HEK293 (cell line): ENCODE measurements at regions not wholly inside any gene's neighbourhood (a gene's known extent, or its start where the extent isn't known, plus 50 kb on each side); places are given as distances from the start of the nearest gene placed in this dataset.

ENCODE experiments used
- CTCF ChIA-PET: fragments of 350-600 bp; formaldehyde crosslinking; extraction: SDS; loops from one replicate; lab custom pipeline; 2021; ENCODE audit warnings: antibody characterized with exemption; lab: Yijun Ruan, JAX
- POLR2A ChIA-PET: fragments of 300-600 bp; formaldehyde crosslinking; extraction: SDS; loops from one replicate; lab custom pipeline; 2020; ENCODE audit warnings: antibody characterized with exemption, inconsistent platforms; lab: Yijun Ruan, JAX
- H3K27ac ChIP-seq: fragments of 200-500 bp; sonication (Bioruptor generic); 2 replicates; pipeline ENCODE4 v1.5.1; 2014; ENCODE audit warnings: low read depth, low read length, control low read depth, inconsistent platforms; ENCODE audit errors: extremely low read depth
- H3K36me3 ChIP-seq, 2 experiments: fragments of 200-500 bp in 1 of 2; sonication (Bioruptor generic) in 1 of 2; 1 replicate in 1 of 2; 2 replicates in 1 of 2; pipeline ENCODE4 v1.5.1; 2014 to 2017; ENCODE audit warnings: inconsistent platforms in 2 of 2, low read length in 2 of 2; ENCODE audit not compliant: control insufficient read depth in 2 of 2, insufficient read depth in 1 of 2
- H3K4me1 ChIP-seq: fragments of 200-500 bp; sonication (Bioruptor generic); 2 replicates; pipeline ENCODE4 v1.5.1; 2014; ENCODE audit warnings: mild to moderate bottlenecking, low read length, inconsistent platforms; ENCODE audit not compliant: control insufficient read depth, insufficient read depth
- H3K4me3 ChIP-seq: 2 replicates; pipeline ENCODE4 v1.5.1; 2011; ENCODE audit warnings: low read depth, mild to moderate bottlenecking, control low read depth, low read length, moderate library complexity
- H3K9me3 ChIP-seq: fragments of 200-500 bp; sonication (Bioruptor generic); 2 replicates; pipeline ENCODE4 v1.5.1; 2014; ENCODE audit warnings: low read depth, low read length, inconsistent platforms; ENCODE audit not compliant: control insufficient read depth, insufficient read depth
- BCL11A ChIP-seq: fragments of 450-650 bp; formaldehyde crosslinking; IDR thresholded peaks from 2 replicates; pipeline ENCODE4 v1.5.1; 2016; ENCODE audit warnings: low read depth, missing biosample characterization, missing genetic modification characterization
- BCL11B ChIP-seq: fragments of 450-650 bp; formaldehyde crosslinking; IDR thresholded peaks from 2 replicates; pipeline ENCODE4 v1.5.1; 2016; ENCODE audit warnings: low read depth, missing biosample characterization, missing genetic modification characterization
- GFI1B ChIP-seq: fragments of 450-650 bp; formaldehyde crosslinking; IDR thresholded peaks from 2 replicates; pipeline ENCODE4 v1.5.1; 2016; ENCODE audit warnings: missing biosample characterization, missing genetic modification characterization
- HOXD13 ChIP-seq: sonication (generic); formaldehyde crosslinking; IDR thresholded peaks from 2 replicates; pipeline ENCODE4 v1.8.0; 2022; ENCODE audit warnings: missing genetic modification reagents, borderline replicate concordance
- KLF8 ChIP-seq: fragments of 450-650 bp; formaldehyde crosslinking; IDR thresholded peaks from 2 replicates; pipeline ENCODE4 v1.5.1; 2016; ENCODE audit warnings: missing biosample characterization, missing genetic modification characterization
- KLF9 ChIP-seq: fragments of 450-650 bp; formaldehyde crosslinking; IDR thresholded peaks from 2 replicates; pipeline ENCODE4 v1.5.1; 2016; ENCODE audit warnings: missing biosample characterization, missing genetic modification characterization, low read depth
- MYNN ChIP-seq: fragments of 450-650 bp; formaldehyde crosslinking; IDR thresholded peaks from 2 replicates; pipeline ENCODE4 v1.5.1; 2016; ENCODE audit warnings: missing biosample characterization, missing genetic modification characterization, borderline replicate concordance
- SP7 ChIP-seq: fragments of 450-650 bp; formaldehyde crosslinking; IDR thresholded peaks from 2 replicates; pipeline ENCODE4 v1.5.1; 2016; ENCODE audit warnings: missing biosample characterization, missing genetic modification characterization
- TCF7L2 ChIP-seq: IDR thresholded peaks from 2 replicates; pipeline ENCODE4 v1.6.1; 2011; ENCODE audit warnings: low read depth, mild to moderate bottlenecking, inconsistent platforms, low read length, moderate library complexity, borderline replicate concordance
- ZNF114 ChIP-seq: fragments of 450-650 bp; formaldehyde crosslinking; IDR thresholded peaks from 2 replicates; pipeline ENCODE4 v1.5.0; 2017; ENCODE audit warnings: missing biosample characterization, missing genetic modification characterization
- ZNF155 ChIP-seq: fragments of 450-650 bp; formaldehyde crosslinking; IDR thresholded peaks from 2 replicates; pipeline ENCODE4 v1.5.1; 2016; ENCODE audit warnings: missing biosample characterization, missing genetic modification characterization
- ZNF266 ChIP-seq: fragments of 450-650 bp; formaldehyde crosslinking; IDR thresholded peaks from 2 replicates; pipeline ENCODE4 v1.5.1; 2016; ENCODE audit warnings: missing biosample characterization, missing genetic modification characterization, low read depth
- ZNF354C ChIP-seq: fragments of 450-650 bp; formaldehyde crosslinking; IDR thresholded peaks from 2 replicates; pipeline ENCODE4 v1.5.1; 2016; ENCODE audit warnings: missing biosample characterization, missing genetic modification characterization, low read depth, borderline replicate concordance
- ZNF548 ChIP-seq: fragments of 450-650 bp; formaldehyde crosslinking; IDR thresholded peaks from 2 replicates; pipeline ENCODE4 v1.5.1; 2016; ENCODE audit warnings: missing biosample characterization, missing genetic modification characterization
- ZNF549 ChIP-seq: fragments of 450-650 bp; IDR thresholded peaks from 2 replicates; pipeline ENCODE4 v1.5.1; 2018; ENCODE audit warnings: missing biosample characterization, missing genetic modification characterization, mild to moderate bottlenecking, inconsistent platforms, moderate library complexity
- ZNF558 ChIP-seq: fragments of 450-650 bp; formaldehyde crosslinking; IDR thresholded peaks from 2 replicates; pipeline ENCODE4 v1.5.1; 2016; ENCODE audit warnings: missing biosample characterization, missing genetic modification characterization
- ZNF610 ChIP-seq: fragments of 450-650 bp; formaldehyde crosslinking; IDR thresholded peaks from 2 replicates; pipeline ENCODE4 v1.5.1; 2016; ENCODE audit warnings: missing biosample characterization, missing genetic modification characterization, borderline replicate concordance
- ZNF664 ChIP-seq: fragments of 450-650 bp; formaldehyde crosslinking; IDR thresholded peaks from 2 replicates; pipeline ENCODE4 v1.5.1; 2016; ENCODE audit warnings: missing biosample characterization, missing genetic modification characterization
- ZNF747 ChIP-seq: fragments of 450-650 bp; formaldehyde crosslinking; IDR thresholded peaks from 2 replicates; pipeline ENCODE4 v1.5.1; 2016; ENCODE audit warnings: missing biosample characterization, missing genetic modification characterization
- ZNF777 ChIP-seq: fragments of 450-650 bp; formaldehyde crosslinking; IDR thresholded peaks from 2 replicates; pipeline ENCODE4 v1.5.1; 2017; ENCODE audit warnings: missing biosample characterization, missing genetic modification characterization, borderline replicate concordance
- TF ChIP-seq, protein P1 (sequence below): fragments of 450-650 bp; formaldehyde crosslinking; IDR thresholded peaks from 2 replicates; pipeline ENCODE4 v1.5.1; 2016; ENCODE audit warnings: missing biosample characterization, missing genetic modification characterization
- TF ChIP-seq, protein P2 (sequence below): fragments of 450-650 bp; formaldehyde crosslinking; IDR thresholded peaks from 2 replicates; pipeline ENCODE4 v1.5.1; 2016; ENCODE audit warnings: missing biosample characterization, missing genetic modification characterization
- TF ChIP-seq, protein P3 (sequence below): fragments of 450-650 bp; formaldehyde crosslinking; IDR thresholded peaks from 2 replicates; pipeline ENCODE4 v1.5.1; 2016; ENCODE audit warnings: missing biosample characterization, missing genetic modification characterization
- TF ChIP-seq, protein P4 (sequence below): sonication (generic); formaldehyde crosslinking; IDR thresholded peaks from 2 replicates; pipeline ENCODE4 v1.8.1; 2022; ENCODE audit warnings: mild to moderate bottlenecking, moderate library complexity, missing genetic modification reagents
- TF ChIP-seq, protein P5 (sequence below): fragments of 450-650 bp; formaldehyde crosslinking; IDR thresholded peaks from 2 replicates; pipeline ENCODE4 v1.5.1; 2016; ENCODE audit warnings: missing biosample characterization, missing genetic modification characterization, borderline replicate concordance

DNA sequence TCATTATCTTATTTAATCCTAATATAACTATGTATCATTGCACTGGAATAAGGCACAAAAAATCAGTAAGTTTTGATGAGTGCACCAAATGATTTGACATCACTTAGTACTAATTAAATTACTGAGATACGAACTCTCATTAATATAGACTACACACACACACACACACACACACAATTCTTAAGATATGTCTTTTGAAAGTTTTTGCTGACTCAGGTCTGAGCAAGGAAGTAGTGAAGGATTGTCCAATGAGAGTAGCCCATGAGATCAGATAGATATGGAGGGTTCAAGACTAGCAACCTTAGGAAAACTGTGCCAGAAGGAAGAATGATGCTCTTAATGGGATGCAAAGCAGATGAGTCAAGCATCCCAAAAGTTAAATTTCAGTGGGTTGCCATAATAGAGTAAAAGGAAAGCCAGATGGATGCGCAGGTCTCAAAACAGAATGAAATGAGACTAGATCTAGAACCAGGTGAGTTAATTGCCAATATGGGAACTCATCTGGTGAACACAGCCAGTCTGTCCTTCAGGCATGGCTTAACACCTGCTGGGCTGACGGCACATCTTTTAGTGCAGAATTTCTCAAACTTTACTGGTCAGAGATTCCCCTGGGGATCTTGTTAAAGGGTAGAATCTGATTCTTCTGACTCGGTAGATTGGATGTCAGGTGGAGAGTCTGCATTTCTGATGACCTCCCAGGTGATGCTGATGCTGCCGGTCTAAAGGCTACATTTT, 197.0 kb upstream of the NR4A3 start (continued):
- no peak for TF ChIP-seq ZNF664
- TF ChIP-seq TCF7L2: no peak
- no peak for TF ChIP-seq BCL11B
- no peak for TF ChIP-seq SP7 (tag by site-specific recombination)
- TF ChIP-seq, protein P1, sequence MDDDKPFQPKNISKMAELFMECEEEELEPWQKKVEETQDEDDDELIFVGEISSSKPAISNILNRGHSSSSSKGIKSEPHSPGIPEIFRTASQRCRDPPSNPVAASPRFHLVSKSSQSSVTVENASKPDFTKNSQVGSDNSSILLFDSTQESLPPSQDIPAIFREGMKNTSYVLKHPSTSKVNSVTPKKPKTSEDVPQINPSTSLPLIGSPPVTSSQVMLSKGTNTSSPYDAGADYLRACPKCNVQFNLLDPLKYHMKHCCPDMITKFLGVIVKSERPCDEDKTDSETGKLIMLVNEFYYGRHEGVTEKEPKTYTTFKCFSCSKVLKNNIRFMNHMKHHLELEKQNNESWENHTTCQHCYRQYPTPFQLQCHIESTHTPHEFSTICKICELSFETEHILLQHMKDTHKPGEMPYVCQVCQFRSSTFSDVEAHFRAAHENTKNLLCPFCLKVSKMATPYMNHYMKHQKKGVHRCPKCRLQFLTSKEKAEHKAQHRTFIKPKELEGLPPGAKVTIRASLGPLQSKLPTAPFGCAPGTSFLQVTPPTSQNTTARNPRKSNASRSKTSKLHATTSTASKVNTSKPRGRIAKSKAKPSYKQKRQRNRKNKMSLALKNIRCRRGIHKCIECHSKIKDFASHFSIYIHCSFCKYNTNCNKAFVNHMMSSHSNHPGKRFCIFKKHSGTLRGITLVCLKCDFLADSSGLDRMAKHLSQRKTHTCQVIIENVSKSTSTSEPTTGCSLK (tag by site-specific recombination): no peak
- no peak for TF ChIP-seq ZNF266
- TF ChIP-seq GFI1B: no peak
- TF ChIP-seq KLF8 (tag by site-specific recombination): no peak
- TF ChIP-seq, protein P2, sequence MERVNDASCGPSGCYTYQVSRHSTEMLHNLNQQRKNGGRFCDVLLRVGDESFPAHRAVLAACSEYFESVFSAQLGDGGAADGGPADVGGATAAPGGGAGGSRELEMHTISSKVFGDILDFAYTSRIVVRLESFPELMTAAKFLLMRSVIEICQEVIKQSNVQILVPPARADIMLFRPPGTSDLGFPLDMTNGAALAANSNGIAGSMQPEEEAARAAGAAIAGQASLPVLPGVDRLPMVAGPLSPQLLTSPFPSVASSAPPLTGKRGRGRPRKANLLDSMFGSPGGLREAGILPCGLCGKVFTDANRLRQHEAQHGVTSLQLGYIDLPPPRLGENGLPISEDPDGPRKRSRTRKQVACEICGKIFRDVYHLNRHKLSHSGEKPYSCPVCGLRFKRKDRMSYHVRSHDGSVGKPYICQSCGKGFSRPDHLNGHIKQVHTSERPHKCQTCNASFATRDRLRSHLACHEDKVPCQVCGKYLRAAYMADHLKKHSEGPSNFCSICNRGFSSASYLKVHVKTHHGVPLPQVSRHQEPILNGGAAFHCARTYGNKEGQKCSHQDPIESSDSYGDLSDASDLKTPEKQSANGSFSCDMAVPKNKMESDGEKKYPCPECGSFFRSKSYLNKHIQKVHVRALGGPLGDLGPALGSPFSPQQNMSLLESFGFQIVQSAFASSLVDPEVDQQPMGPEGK (tag by site-specific recombination): no peak
- TF ChIP-seq ZNF114: no peak
- TF ChIP-seq BCL11A: no peak
- TF ChIP-seq, protein P3, sequence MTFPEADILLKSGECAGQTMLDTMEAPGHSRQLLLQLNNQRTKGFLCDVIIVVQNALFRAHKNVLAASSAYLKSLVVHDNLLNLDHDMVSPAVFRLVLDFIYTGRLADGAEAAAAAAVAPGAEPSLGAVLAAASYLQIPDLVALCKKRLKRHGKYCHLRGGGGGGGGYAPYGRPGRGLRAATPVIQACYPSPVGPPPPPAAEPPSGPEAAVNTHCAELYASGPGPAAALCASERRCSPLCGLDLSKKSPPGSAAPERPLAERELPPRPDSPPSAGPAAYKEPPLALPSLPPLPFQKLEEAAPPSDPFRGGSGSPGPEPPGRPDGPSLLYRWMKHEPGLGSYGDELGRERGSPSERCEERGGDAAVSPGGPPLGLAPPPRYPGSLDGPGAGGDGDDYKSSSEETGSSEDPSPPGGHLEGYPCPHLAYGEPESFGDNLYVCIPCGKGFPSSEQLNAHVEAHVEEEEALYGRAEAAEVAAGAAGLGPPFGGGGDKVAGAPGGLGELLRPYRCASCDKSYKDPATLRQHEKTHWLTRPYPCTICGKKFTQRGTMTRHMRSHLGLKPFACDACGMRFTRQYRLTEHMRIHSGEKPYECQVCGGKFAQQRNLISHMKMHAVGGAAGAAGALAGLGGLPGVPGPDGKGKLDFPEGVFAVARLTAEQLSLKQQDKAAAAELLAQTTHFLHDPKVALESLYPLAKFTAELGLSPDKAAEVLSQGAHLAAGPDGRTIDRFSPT: no peak
- no peak for TF ChIP-seq ZNF354C

DNA sequence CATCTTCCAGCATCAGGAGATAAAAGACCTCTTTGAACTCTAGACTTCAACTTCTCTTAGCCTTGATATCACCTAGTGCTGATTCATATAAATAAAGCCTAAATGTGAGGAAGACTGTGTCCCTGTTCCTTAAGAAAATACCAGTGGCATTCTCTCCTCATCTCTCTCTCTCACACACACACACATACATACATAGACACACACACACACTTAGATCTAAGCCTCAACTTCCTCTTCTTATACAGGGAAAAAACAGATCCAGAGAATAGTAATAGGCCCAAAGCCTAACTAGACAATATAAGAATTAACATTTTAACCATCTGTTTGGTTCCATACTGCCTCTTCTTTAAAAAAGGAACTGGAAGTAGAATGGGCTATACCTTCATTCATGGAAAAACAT, 195.3 kb upstream of the NR4A3 start:
- CTCF ChIA-PET: no interaction called here
- H3K4me1 ChIP-seq: no peaks in the 10 kb centered on the region
- POLR2A ChIA-PET: no interaction called here
- H3K4me3 ChIP-seq: no peak overlapping the region
- H3K27ac ChIP-seq: no peak overlapping the region
- no peaks in the 10 kb centered on the region for H3K36me3 ChIP-seq
- no peaks in the 10 kb centered on the region for H3K9me3 ChIP-seq
- TF ChIP-seq MYNN (tag by site-specific recombination) (no peak), ZNF548 (tag by site-specific recombination) (no peak), KLF9 (no peak), ZNF558 (tag by site-specific recombination) (no peak), ZNF610 (tag by site-specific recombination) (no peak), ZNF549 (tag by site-specific recombination) (no peak), ZNF155 (tag by site-specific recombination) (no peak), ZNF266 (no peak), ZNF747 (no peak), ZNF777 (tag by site-specific recombination) (no peak), HOXD13 (no peak)
- TF ChIP-seq, protein P4, sequence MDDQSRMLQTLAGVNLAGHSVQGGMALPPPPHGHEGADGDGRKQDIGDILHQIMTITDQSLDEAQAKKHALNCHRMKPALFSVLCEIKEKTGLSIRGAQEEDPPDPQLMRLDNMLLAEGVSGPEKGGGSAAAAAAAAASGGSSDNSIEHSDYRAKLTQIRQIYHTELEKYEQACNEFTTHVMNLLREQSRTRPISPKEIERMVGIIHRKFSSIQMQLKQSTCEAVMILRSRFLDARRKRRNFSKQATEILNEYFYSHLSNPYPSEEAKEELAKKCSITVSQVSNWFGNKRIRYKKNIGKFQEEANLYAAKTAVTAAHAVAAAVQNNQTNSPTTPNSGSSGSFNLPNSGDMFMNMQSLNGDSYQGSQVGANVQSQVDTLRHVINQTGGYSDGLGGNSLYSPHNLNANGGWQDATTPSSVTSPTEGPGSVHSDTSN (CRISPR knock-in tag): no peak
- TF ChIP-seq, protein P5, sequence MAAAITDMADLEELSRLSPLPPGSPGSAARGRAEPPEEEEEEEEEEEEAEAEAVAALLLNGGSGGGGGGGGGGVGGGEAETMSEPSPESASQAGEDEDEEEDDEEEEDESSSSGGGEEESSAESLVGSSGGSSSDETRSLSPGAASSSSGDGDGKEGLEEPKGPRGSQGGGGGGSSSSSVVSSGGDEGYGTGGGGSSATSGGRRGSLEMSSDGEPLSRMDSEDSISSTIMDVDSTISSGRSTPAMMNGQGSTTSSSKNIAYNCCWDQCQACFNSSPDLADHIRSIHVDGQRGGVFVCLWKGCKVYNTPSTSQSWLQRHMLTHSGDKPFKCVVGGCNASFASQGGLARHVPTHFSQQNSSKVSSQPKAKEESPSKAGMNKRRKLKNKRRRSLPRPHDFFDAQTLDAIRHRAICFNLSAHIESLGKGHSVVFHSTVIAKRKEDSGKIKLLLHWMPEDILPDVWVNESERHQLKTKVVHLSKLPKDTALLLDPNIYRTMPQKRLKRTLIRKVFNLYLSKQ (tag by site-specific recombination): no peak
